ENCODE measurements at regions not wholly inside any gene's neighbourhood (a gene's known extent, or its start where the extent isn't known, plus 50 kb on each side); places are given as distances from the start of the nearest gene placed in this dataset.

- Histone ChIP-seq H3K4me1 (ENCODE audit: control insufficient read depth in 5 of 5, insufficient read depth in 5 of 5, low read length in 5 of 5) (no peaks in the 10 kb centered on the region), H3K9me3 (ENCODE audit: control insufficient read depth in 4 of 4, insufficient read depth in 3 of 4, low read length in 3 of 4) (no peaks in the 10 kb centered on the region), H3K36me3 (ENCODE audit: control insufficient read depth in 4 of 4, insufficient read depth in 4 of 4, low read length in 4 of 4) (no peaks in the 10 kb centered on the region), H3K4me3 (no peak overlapping the region), H3K27me3 (ENCODE audit: control insufficient read depth in 3 of 3, insufficient read depth in 3 of 3, low read length in 2 of 3) (no peaks in the 10 kb centered on the region), H3K9ac (ENCODE audit: insufficient read depth in 1 of 2, low read length in 2 of 2) (no peak overlapping the region), H3K27ac (ENCODE audit: low read depth in 1 of 2, low read length in 1 of 2) (no peak overlapping the region)
- WGBS, 2 donors = 89% methylated on average over 1 of the region's 1 CpG
- ATAC-seq (ENCODE audit: insufficient read depth, low FRiP score) = no peak
- no peak for TF ChIP-seq CTCF (IDR thresholded peaks at IDR 0.05; ENCODE audit: control extremely low read depth, extremely low read depth)
- DNase-seq = no peak
Observed at GRCh38 chr4:162797108-162797507, 369.6 kb downstream of the NAF1 start.

- Histone ChIP-seq H3K36me3 (ENCODE audit: control insufficient read depth in 4 of 4, insufficient read depth in 4 of 4, low read length in 4 of 4) (no peaks in the 10 kb centered on the region), H3K27me3 (ENCODE audit: control insufficient read depth in 3 of 3, insufficient read depth in 3 of 3, low read length in 2 of 3) (no peaks in the 10 kb centered on the region), H3K9me3 (ENCODE audit: control insufficient read depth in 4 of 4, insufficient read depth in 3 of 4, low read length in 3 of 4) (no peaks in the 10 kb centered on the region), H3K9ac (ENCODE audit: insufficient read depth in 1 of 2, low read length in 2 of 2) (no peak overlapping the region), H3K27ac (ENCODE audit: low read depth in 1 of 2, low read length in 1 of 2) (no peak overlapping the region), H3K4me1 (ENCODE audit: control insufficient read depth in 5 of 5, insufficient read depth in 5 of 5, low read length in 5 of 5) (no peaks in the 10 kb centered on the region), H3K4me3 (no peak overlapping the region)
- WGBS, 2 donors = 67 to 79% methylated on average over 2 of the region's 2 CpGs
- DNase-seq (no peak), ATAC-seq (ENCODE audit: insufficient read depth, low FRiP score) (no peak)
- TF ChIP-seq CTCF (IDR thresholded peaks at IDR 0.05; ENCODE audit: control extremely low read depth, extremely low read depth) = no peak
Observed at GRCh38 chr4:162793571-162793970, 373.1 kb downstream of the NAF1 start.

- Histone ChIP-seq H3K4me3 (no peak overlapping the region), H3K9ac (ENCODE audit: insufficient read depth in 1 of 2, low read length in 2 of 2) (no peak overlapping the region), H3K36me3 (ENCODE audit: control insufficient read depth in 4 of 4, insufficient read depth in 4 of 4, low read length in 4 of 4) (no peaks in the 10 kb centered on the region), H3K9me3 (ENCODE audit: control insufficient read depth in 4 of 4, insufficient read depth in 3 of 4, low read length in 3 of 4) (no peaks in the 10 kb centered on the region), H3K27me3 (ENCODE audit: control insufficient read depth in 3 of 3, insufficient read depth in 3 of 3, low read length in 2 of 3) (no peaks in the 10 kb centered on the region), H3K4me1 (ENCODE audit: control insufficient read depth in 5 of 5, insufficient read depth in 5 of 5, low read length in 5 of 5) (no peaks in the 10 kb centered on the region), H3K27ac (ENCODE audit: low read depth in 1 of 2, low read length in 1 of 2) (no peak overlapping the region)
- DNase-seq = no peak
- TF ChIP-seq CTCF (IDR thresholded peaks at IDR 0.05; ENCODE audit: control extremely low read depth, extremely low read depth) = no peak
- no peak for ATAC-seq (ENCODE audit: insufficient read depth, low FRiP score)
- WGBS, 2 donors = 80 to 86% methylated on average over 2 of the region's 2 CpGs
Observed at GRCh38 chr4:162793004-162793403, 373.7 kb downstream of the NAF1 start.

GRCh38 chr4:162791226-162791625, 375.5 kb downstream of the NAF1 start:
- Histone ChIP-seq H3K4me1 (ENCODE audit: control insufficient read depth in 5 of 5, insufficient read depth in 5 of 5, low read length in 5 of 5) (no peaks in the 10 kb centered on the region), H3K27me3 (ENCODE audit: control insufficient read depth in 3 of 3, insufficient read depth in 3 of 3, low read length in 2 of 3) (no peaks in the 10 kb centered on the region), H3K4me3 (no peak overlapping the region), H3K27ac (ENCODE audit: low read depth in 1 of 2, low read length in 1 of 2) (no peak overlapping the region), H3K9me3 (ENCODE audit: control insufficient read depth in 4 of 4, insufficient read depth in 3 of 4, low read length in 3 of 4) (no peaks in the 10 kb centered on the region), H3K36me3 (ENCODE audit: control insufficient read depth in 4 of 4, insufficient read depth in 4 of 4, low read length in 4 of 4) (no peaks in the 10 kb centered on the region), H3K9ac (ENCODE audit: insufficient read depth in 1 of 2, low read length in 2 of 2) (no peak overlapping the region)
- TF ChIP-seq CTCF (IDR thresholded peaks at IDR 0.05; ENCODE audit: control extremely low read depth, extremely low read depth) = no peak
- no peak for ATAC-seq (ENCODE audit: insufficient read depth, low FRiP score)
- no peak for DNase-seq
- 63 to 84% methylated on average over 2 of the region's 2 CpGs for WGBS, 2 donors

Measured in lung (tissue), 11 donors.